ENCODE measurements at regions not wholly inside any gene's neighbourhood (a gene's known extent, or its start where the extent isn't known, plus 50 kb on each side); places are given as distances from the start of the nearest gene placed in this dataset.
"Not testable (repeated sequence)": the region's sequence is repeated elsewhere in the genome, so short reads cannot be mapped to it uniquely, and the experiment has no call there.

DNA sequence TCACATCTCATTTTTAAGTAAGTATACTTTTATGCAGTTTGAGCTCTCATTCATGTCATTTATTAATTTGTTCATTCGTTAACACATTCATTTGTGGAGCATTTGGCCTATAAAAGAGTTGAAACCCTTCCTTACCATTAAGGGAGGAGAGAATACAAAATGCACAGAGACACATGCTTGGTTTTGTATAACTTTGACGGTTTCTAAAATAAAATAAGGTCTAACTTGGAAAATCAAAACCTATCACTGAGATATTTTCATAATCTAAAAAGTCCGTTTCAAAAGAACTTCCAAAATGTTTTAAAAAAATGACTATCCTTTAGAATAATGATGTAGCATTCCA lies 5277.0 kb upstream of the TPTE start:
- not testable (repeated sequence) for DNase-seq (ENCODE audit: low read depth); H3K4me3 ChIP-seq (ENCODE audit: low read depth, low read length)

- H3K4me3 ChIP-seq (ENCODE audit: low read depth, low read length); DNase-seq (ENCODE audit: low read depth): not testable (repeated sequence)
Measured at GRCh38 chr21:5244954-5245353, 5276.4 kb upstream of the TPTE start.

DNA sequence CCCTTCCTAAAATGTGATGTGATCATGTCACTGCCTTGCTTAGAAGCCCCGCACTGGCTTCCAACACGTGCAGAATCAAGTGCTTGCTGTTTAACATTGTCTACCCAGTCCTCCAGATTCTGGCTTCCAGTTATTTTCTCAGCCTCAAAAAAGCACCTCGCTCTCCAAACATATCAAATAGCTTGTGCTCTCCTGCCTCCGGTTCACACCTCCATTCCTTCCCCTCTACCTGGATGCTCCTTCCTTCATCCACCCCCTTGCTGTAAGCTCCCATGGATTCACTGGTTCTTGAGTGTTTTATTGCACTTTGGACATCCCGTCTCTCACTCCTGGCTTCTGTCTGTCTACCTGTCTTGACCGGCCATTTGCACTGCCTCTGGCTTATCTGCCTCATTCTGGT lies 5275.0 kb upstream of the TPTE start:
- H3K4me3 ChIP-seq (ENCODE audit: low read depth, low read length); DNase-seq (ENCODE audit: low read depth): not testable (repeated sequence)

DNA sequence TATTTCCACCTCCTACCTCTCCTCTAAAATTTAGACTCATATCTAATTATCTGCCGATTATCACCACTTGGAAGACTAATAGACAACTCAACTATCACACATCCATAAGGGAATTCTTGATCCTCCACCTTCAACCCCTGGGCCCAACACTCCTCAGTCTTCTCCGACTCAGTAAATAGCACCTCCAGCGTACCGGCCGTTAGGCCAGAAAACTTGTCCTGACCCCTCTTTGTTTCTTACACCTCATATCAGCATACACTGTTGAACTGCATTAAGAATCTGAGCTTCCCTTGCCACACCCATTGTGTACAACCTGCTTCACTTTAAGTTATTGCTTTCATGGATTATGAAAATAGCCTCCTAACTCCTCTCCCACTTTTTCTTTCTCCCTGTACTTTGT lies 5274.0 kb upstream of the TPTE start:
- H3K4me3 ChIP-seq (ENCODE audit: low read depth, low read length); DNase-seq (ENCODE audit: low read depth): not testable (repeated sequence)

DNA sequence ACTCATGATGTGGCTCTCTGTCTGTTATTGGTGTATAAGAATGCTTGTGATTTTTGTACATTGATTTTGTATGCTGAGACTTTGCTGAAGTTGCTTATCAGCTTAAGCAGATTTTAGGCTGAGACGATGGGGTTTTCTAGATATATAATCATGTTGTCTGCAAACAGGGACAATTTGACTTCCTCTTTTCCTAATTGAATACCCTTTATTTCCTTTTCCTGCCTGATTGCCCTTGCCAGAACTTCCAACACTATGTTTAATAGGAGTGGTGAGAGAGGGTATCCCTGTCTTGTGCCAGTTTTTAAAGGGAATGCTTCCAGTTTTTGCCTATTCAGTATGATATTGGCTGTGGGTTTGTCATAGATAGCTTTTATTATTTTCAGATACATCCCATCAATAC lies 5271.3 kb upstream of the TPTE start:
- DNase-seq (ENCODE audit: low read depth); H3K4me3 ChIP-seq (ENCODE audit: low read depth, low read length): not testable (repeated sequence)

GRCh38 chr21:5251162-5251561 lies 5270.2 kb upstream of the TPTE start:
- not testable (repeated sequence) for H3K4me3 ChIP-seq (ENCODE audit: low read depth, low read length); DNase-seq (ENCODE audit: low read depth)

DNA sequence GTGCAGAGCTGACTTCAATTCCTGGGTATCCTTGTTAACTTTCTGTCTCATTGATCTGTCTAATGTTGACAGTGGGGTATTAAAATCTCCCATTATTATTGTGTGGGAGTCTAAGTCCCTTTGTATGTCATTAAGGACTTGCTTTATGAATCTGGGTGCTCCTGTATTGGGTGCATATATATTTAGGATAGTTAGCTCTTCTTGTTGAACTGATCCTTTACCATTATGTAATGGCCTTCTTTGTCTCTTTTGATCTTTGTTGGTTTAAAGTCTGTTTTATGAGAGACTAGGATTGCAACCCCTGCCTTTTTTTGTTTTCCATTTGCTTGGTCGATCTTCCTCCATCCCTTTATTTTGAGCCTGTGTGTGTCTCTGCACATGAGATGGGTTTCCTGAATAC lies 5269.5 kb upstream of the TPTE start:
- not testable (repeated sequence) for DNase-seq (ENCODE audit: low read depth); H3K4me3 ChIP-seq (ENCODE audit: low read depth, low read length)

All from NB4 (cell line).